HCT116 (cell line): ENCODE measurements at regions not wholly inside any gene's neighbourhood (a gene's known extent, or its start where the extent isn't known, plus 50 kb on each side); places are given as distances from the start of the nearest gene placed in this dataset.

Experiments used
- ATAC-seq: fragments of 200-7000 bp; cut with Tn5 transposase; 2 replicates; pipeline ENCODE4 v1.9.1; 2020; ENCODE audit warnings: mild to moderate bottlenecking, moderate library complexity
- BruUV-seq: library from RNA; stranded (reverse); fragments of 400-500 nt; replicated peaks from 2 replicates; lab custom pipeline; 2021; lab: Mats Ljungman, UMichigan
- CTCF ChIA-PET: fragments of 300-600 bp; sonication (Branson Sonifier 250); formaldehyde crosslinking; loops from one replicate; lab custom pipeline; 2021; ENCODE audit warnings: antibody characterized with exemption; lab: Charles Lee
- POLR2A ChIA-PET: fragments of 300-600, 350-600 bp; sonication (Branson Sonifier 250); formaldehyde crosslinking; loops from one replicate; lab custom pipeline; 2021; ENCODE audit warnings: antibody characterized with exemption; lab: Charles Lee
- RAD21 ChIA-PET, 2 experiments: fragments of 300-600 bp; sonication (Branson Sonifier 250); formaldehyde crosslinking; loops; one replicate each; lab custom pipeline; 2023; ENCODE audit warnings: low total read pairs in 2 of 2; ENCODE audit not compliant: uncharacterized antibody in 2 of 2, unreplicated experiment in 2 of 2, low non-redundant PET in 1 of 2; lab: Charles Lee
- DNase-seq: peaks from one replicate; pipeline ENCODE4 v3.0.0-alpha.2; 2010; ENCODE audit warnings: low read depth, low spot score
- H2AFZ ChIP-seq: fragments of 200-600 bp; shearing (Covaris generic), sonication (generic); 2 replicates; pipeline ENCODE4 v1.6.1; 2017; ENCODE audit warnings: low read depth, mixed run types, mixed read lengths, antibody characterized with exemption, low read length; ENCODE audit not compliant: poor library complexity, severe bottlenecking
- H3K27ac ChIP-seq: 2 replicates; pipeline ENCODE4 v1.5.1; 2012; ENCODE audit warnings: low read depth, low read length
- H3K27me3 ChIP-seq: fragments of 200-600 bp; sonication (generic); 2 replicates; pipeline ENCODE4 v1.6.1; 2016; ENCODE audit warnings: mixed run types, low read length, mixed read lengths; ENCODE audit not compliant: insufficient read depth
- H3K36me3 ChIP-seq, 2 experiments: fragments of 200-500 bp in 1 of 2; fragments of 200-600 bp in 1 of 2; sonication (Bioruptor generic) in 1 of 2; sonication (generic) in 1 of 2; 2 replicates each; pipeline versions ENCODE4 v1.5.1 to v1.6.1; 2014 to 2016; ENCODE audit warnings: low read length in 2 of 2, inconsistent platforms in 1 of 2, mixed read lengths in 1 of 2, mixed run types in 1 of 2; ENCODE audit not compliant: insufficient read depth in 2 of 2, control insufficient read depth in 1 of 2
- H3K4me1 ChIP-seq, 2 experiments: fragments of 200-600 bp in 1 of 2; sonication (generic) in 1 of 2; 2 replicates each; pipeline versions ENCODE4 v1.5.1 to v1.6.1; 2012 to 2017; ENCODE audit warnings: low read length in 2 of 2, inconsistent platforms in 1 of 2, mild to moderate bottlenecking in 1 of 2, mixed read lengths in 1 of 2, mixed run types in 1 of 2, moderate library complexity in 1 of 2; ENCODE audit not compliant: insufficient read depth in 2 of 2, control insufficient read depth in 1 of 2
- H3K4me2 ChIP-seq: fragments of 200-600 bp; sonication (generic); 2 replicates; pipeline ENCODE4 v1.6.1; 2017; ENCODE audit warnings: mixed run types, low read length, mixed read lengths
- H3K4me3 ChIP-seq, 2 experiments: fragments of 200-600 bp in 1 of 2; sonication (generic) in 1 of 2; replicated peaks in 1 of 2; 2 replicates each; pipeline ENCODE4 v1.5.1; 2011 to 2016; ENCODE audit warnings: low read length in 2 of 2, control low read depth in 1 of 2, low read depth in 1 of 2, mild to moderate bottlenecking in 1 of 2, mixed read lengths in 1 of 2, mixed run types in 1 of 2
- H3K79me2 ChIP-seq: fragments of 200-600 bp; sonication (generic); 2 replicates; pipeline ENCODE4 v1.6.1; 2017; ENCODE audit warnings: mild to moderate bottlenecking, mixed run types, low read length, moderate library complexity, mixed read lengths; ENCODE audit not compliant: insufficient read depth
- H3K9ac ChIP-seq: fragments of 200-600 bp; sonication (generic); 2 replicates; pipeline ENCODE4 v1.6.1; 2016; ENCODE audit warnings: low read length, mixed read lengths
- H3K9me2 ChIP-seq: fragments of 200-600 bp; sonication (generic), shearing (Covaris generic); 2 replicates; pipeline ENCODE4 v1.6.1; 2017; ENCODE audit warnings: mixed run types, mild to moderate bottlenecking, moderate library complexity; ENCODE audit not compliant: insufficient read depth
- H3K9me3 ChIP-seq, 2 experiments: fragments of 200-500 bp in 1 of 2; fragments of 200-600 bp in 1 of 2; sonication (Bioruptor generic) in 1 of 2; sonication (generic) in 1 of 2; 2 replicates each; pipeline ENCODE4 v1.6.1; 2014 to 2017; ENCODE audit warnings: low read length in 2 of 2, mixed read lengths in 2 of 2, inconsistent platforms in 1 of 2, low read depth in 1 of 2, mild to moderate bottlenecking in 1 of 2, mixed run types in 1 of 2, moderate library complexity in 1 of 2; ENCODE audit not compliant: control insufficient read depth in 1 of 2, insufficient read depth in 1 of 2
- H4K20me1 ChIP-seq: fragments of 200-600 bp; sonication (generic), shearing (Covaris generic); 2 replicates; pipeline ENCODE4 v1.6.1; 2017; ENCODE audit warnings: mixed run types, mild to moderate bottlenecking, moderate library complexity; ENCODE audit not compliant: insufficient read depth
- CBX3 ChIP-seq: IDR thresholded peaks from 2 replicates; pipeline ENCODE4 v1.6.1; 2012; ENCODE audit warnings: low read depth
- ELF1 ChIP-seq: IDR thresholded peaks from 2 replicates; pipeline ENCODE4 v1.6.1; 2012; ENCODE audit warnings: low read depth, borderline replicate concordance
- EZH2 ChIP-seq: fragments of 200-600 bp; sonication (generic); IDR thresholded peaks from 2 replicates; pipeline ENCODE4 v1.6.1; 2017; ENCODE audit warnings: antibody characterized with exemption, mixed run types
- EZH2phosphoT487 ChIP-seq: fragments of 200-600 bp; IDR thresholded peaks from 2 replicates; pipeline ENCODE4 v1.6.1; 2018; ENCODE audit warnings: antibody characterized with exemption, borderline replicate concordance
- FOSL1 ChIP-seq: IDR thresholded peaks from 2 replicates; pipeline ENCODE4 v1.6.1; 2012; ENCODE audit warnings: low read depth
- SIN3A ChIP-seq: IDR thresholded peaks from 2 replicates; pipeline ENCODE4 v1.6.1; 2012; ENCODE audit warnings: low read depth
- TCF7L2 ChIP-seq: IDR thresholded peaks from 2 replicates; pipeline ENCODE4 v1.7.0; 2011; ENCODE audit warnings: borderline replicate concordance, inconsistent platforms; ENCODE audit not compliant: insufficient read depth, insufficient read length; ENCODE audit errors: extremely low read depth
- ZBTB33 ChIP-seq: IDR thresholded peaks from 2 replicates; pipeline ENCODE4 v1.6.1; 2011; ENCODE audit warnings: mild to moderate bottlenecking, low read length, moderate library complexity; ENCODE audit not compliant: insufficient replicate concordance; ENCODE audit errors: extremely low read depth
- ZNF274 ChIP-seq: fragments of 200-500 bp; sonication (Bioruptor generic); IDR thresholded peaks from 2 replicates; pipeline ENCODE4 v1.6.1; 2014; ENCODE audit warnings: mild to moderate bottlenecking, low read depth, low read length, inconsistent platforms
- intact Hi-C: fragments of 100-400 bp; cut with micrococcal nuclease; formaldehyde crosslinking; loops from 2 replicates; pipeline ENCODE4 v1.10.0; 2022
- TF ChIP-seq, protein P1 (sequence below): IDR thresholded peaks from 2 replicates; pipeline ENCODE4 v1.6.1; 2012; ENCODE audit warnings: low read depth
- TF ChIP-seq, protein P2 (sequence below), 3 experiments: fragments of 200-600 bp in 1 of 3; sonication (generic) in 1 of 3; IDR thresholded peaks in 2 of 3; conservative IDR thresholded peaks in 1 of 3; 2 replicates each; pipeline ENCODE4 v1.5.1; 2012 to 2017; ENCODE audit warnings: low read depth in 2 of 3, low read length in 2 of 3, antibody characterized with exemption in 1 of 3, borderline replicate concordance in 1 of 3, control low read depth in 1 of 3, mild to moderate bottlenecking in 1 of 3, mixed read lengths in 1 of 3, mixed run types in 1 of 3, moderate library complexity in 1 of 3; ENCODE audit not compliant: insufficient read depth in 1 of 3

GRCh38 chr15:62403164-62403809 is 238.2 kb upstream of the C2CD4B start:
- ATAC-seq, result no peak
- Histone ChIP-seq H3K27ac (no peak overlapping the region), H3K27me3 (no peaks in the 10 kb centered on the region; the same call in 1 of the 2 replicates), H4K20me1 (no peaks in the 10 kb centered on the region)
- no peak for TF ChIP-seq ELF1
- TF ChIP-seq TCF7L2, result no peak
- TF ChIP-seq ZBTB33, result no peak
- no peak for TF ChIP-seq ZNF274
- no peak for TF ChIP-seq EZH2
- TF ChIP-seq SIN3A, result no peak
- no peak for TF ChIP-seq EZH2phosphoT487
- no peak; the same call in 1 of the 2 replicates for TF ChIP-seq FOSL1
- TF ChIP-seq, protein P1, sequence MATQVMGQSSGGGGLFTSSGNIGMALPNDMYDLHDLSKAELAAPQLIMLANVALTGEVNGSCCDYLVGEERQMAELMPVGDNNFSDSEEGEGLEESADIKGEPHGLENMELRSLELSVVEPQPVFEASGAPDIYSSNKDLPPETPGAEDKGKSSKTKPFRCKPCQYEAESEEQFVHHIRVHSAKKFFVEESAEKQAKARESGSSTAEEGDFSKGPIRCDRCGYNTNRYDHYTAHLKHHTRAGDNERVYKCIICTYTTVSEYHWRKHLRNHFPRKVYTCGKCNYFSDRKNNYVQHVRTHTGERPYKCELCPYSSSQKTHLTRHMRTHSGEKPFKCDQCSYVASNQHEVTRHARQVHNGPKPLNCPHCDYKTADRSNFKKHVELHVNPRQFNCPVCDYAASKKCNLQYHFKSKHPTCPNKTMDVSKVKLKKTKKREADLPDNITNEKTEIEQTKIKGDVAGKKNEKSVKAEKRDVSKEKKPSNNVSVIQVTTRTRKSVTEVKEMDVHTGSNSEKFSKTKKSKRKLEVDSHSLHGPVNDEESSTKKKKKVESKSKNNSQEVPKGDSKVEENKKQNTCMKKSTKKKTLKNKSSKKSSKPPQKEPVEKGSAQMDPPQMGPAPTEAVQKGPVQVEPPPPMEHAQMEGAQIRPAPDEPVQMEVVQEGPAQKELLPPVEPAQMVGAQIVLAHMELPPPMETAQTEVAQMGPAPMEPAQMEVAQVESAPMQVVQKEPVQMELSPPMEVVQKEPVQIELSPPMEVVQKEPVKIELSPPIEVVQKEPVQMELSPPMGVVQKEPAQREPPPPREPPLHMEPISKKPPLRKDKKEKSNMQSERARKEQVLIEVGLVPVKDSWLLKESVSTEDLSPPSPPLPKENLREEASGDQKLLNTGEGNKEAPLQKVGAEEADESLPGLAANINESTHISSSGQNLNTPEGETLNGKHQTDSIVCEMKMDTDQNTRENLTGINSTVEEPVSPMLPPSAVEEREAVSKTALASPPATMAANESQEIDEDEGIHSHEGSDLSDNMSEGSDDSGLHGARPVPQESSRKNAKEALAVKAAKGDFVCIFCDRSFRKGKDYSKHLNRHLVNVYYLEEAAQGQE, result no peak
- TF ChIP-seq, protein P2, sequence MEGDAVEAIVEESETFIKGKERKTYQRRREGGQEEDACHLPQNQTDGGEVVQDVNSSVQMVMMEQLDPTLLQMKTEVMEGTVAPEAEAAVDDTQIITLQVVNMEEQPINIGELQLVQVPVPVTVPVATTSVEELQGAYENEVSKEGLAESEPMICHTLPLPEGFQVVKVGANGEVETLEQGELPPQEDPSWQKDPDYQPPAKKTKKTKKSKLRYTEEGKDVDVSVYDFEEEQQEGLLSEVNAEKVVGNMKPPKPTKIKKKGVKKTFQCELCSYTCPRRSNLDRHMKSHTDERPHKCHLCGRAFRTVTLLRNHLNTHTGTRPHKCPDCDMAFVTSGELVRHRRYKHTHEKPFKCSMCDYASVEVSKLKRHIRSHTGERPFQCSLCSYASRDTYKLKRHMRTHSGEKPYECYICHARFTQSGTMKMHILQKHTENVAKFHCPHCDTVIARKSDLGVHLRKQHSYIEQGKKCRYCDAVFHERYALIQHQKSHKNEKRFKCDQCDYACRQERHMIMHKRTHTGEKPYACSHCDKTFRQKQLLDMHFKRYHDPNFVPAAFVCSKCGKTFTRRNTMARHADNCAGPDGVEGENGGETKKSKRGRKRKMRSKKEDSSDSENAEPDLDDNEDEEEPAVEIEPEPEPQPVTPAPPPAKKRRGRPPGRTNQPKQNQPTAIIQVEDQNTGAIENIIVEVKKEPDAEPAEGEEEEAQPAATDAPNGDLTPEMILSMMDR (IDR thresholded peaks at IDR 0.05 in 2 of 3, conservative IDR thresholded peaks at IDR 0.05 in 1 of 3; ENCODE audit: borderline replicate concordance in 1 of 3, insufficient read depth in 1 of 3, low read depth in 2 of 3, low read length in 2 of 3), result no peak
- TF ChIP-seq CBX3, result no peak
- TF ChIP-seq, all 23 proteins: peak for 0
- no peak for DNase-seq
- Histone ChIP-seq H3K4me3 (no peak overlapping the region), H3K79me2 (no peaks in the 10 kb centered on the region), H3K9me2 (no peaks in the 10 kb centered on the region), H3K4me2 (peak overlapping the region; percentile 37; the same call in 1 of the 2 replicates), H3K4me1 (peaks cover 5 to 12% of the 10 kb centered on the region in 2 experiments), H3K9me3 (peaks cover 4 to 7% of the 10 kb centered on the region in 2 experiments; a peak in 1 of 4 replicates), H3K36me3 (no peaks in the 10 kb centered on the region), H3K9ac (no peak overlapping the region), H2AFZ (no peak overlapping the region)
- RAD21 ChIA-PET, result no interaction called here
- intact Hi-C loops, result no loop called here
- BruUV-seq, result no TSS peak
- CTCF ChIA-PET, result no interaction called here
- POLR2A ChIA-PET, result no interaction called here
